BE2C (cell line): ENCODE measurements at regions not wholly inside any gene's neighbourhood (a gene's known extent, or its start where the extent isn't known, plus 50 kb on each side); places are given as distances from the start of the nearest gene placed in this dataset.

Source experiments
- DNase-seq: peaks from one replicate; pipeline ENCODE4 v3.0.0-alpha.2; 2020
- H3K27me3 ChIP-seq: fragments of 250-450 bp; sonication (Bioruptor Pico); 2 replicates; pipeline ENCODE4 v1.5.1; 2020; ENCODE audit warnings: mild to moderate bottlenecking
- H3K36me3 ChIP-seq: fragments of 250-450 bp; sonication (Bioruptor Pico); 2 replicates; pipeline ENCODE4 v1.5.1; 2020; ENCODE audit warnings: mild to moderate bottlenecking
- H3K4me1 ChIP-seq: fragments of 250-450 bp; sonication (Bioruptor Pico); 2 replicates; pipeline ENCODE4 v1.5.1; 2020
- H3K4me3 ChIP-seq: 2 replicates; pipeline ENCODE4 v1.5.1; 2011; ENCODE audit warnings: low read depth, low read length
- H3K9me3 ChIP-seq: fragments of 250-450 bp; sonication (Bioruptor Pico); 2 replicates; pipeline ENCODE4 v1.5.1; 2020
- CTCF ChIP-seq: IDR thresholded peaks from 2 replicates; pipeline ENCODE4 v1.5.1; 2012; ENCODE audit warnings: mild to moderate bottlenecking, low read depth, low read length

GRCh38 chr10:44458671-44459413, 73.9 kb upstream of the CXCL12 start:
- Histone ChIP-seq H3K9me3 (no peaks in the 10 kb centered on the region), H3K4me1 (no peaks in the 10 kb centered on the region), H3K36me3 (no peaks in the 10 kb centered on the region), H3K4me3 (no peak overlapping the region), H3K27me3 (no peaks in the 10 kb centered on the region)
- no peak for TF ChIP-seq CTCF
- DNase-seq = no peak

GRCh38 chr10:44459671-44460070, 74.8 kb upstream of the CXCL12 start:
- DNase-seq = no peak
- no peak for TF ChIP-seq CTCF
- Histone ChIP-seq H3K4me1 (no peaks in the 10 kb centered on the region), H3K36me3 (no peaks in the 10 kb centered on the region), H3K4me3 (no peak overlapping the region), H3K9me3 (no peaks in the 10 kb centered on the region), H3K27me3 (no peaks in the 10 kb centered on the region)

GRCh38 chr10:44460416-44460815, 75.5 kb upstream of the CXCL12 start:
- H3K4me3 ChIP-seq = no peak overlapping the region
- no peaks in the 10 kb centered on the region for H3K27me3 ChIP-seq
- no peak for DNase-seq
- H3K4me1 ChIP-seq = no peaks in the 10 kb centered on the region
- H3K36me3 ChIP-seq = no peaks in the 10 kb centered on the region
- TF ChIP-seq CTCF = no peak
- H3K9me3 ChIP-seq = no peaks in the 10 kb centered on the region

- Histone ChIP-seq H3K9me3 (no peaks in the 10 kb centered on the region), H3K4me3 (no peak overlapping the region), H3K27me3 (no peaks in the 10 kb centered on the region), H3K36me3 (no peaks in the 10 kb centered on the region), H3K4me1 (no peaks in the 10 kb centered on the region)
- no peak for DNase-seq
- no peak for TF ChIP-seq CTCF
These were observed 77.5 kb upstream of the CXCL12 start for GRCh38 chr10:44462338-44462914.

- DNase-seq = no peak
These were observed 78.7 kb upstream of the CXCL12 start for GRCh38 chr10:44463511-44464121.

More at GRCh38 chr10:44463511-44464121, 78.7 kb upstream of the CXCL12 start:
- Histone ChIP-seq H3K4me3 (no peak overlapping the region), H3K9me3 (no peaks in the 10 kb centered on the region), H3K27me3 (no peaks in the 10 kb centered on the region), H3K36me3 (no peaks in the 10 kb centered on the region), H3K4me1 (no peaks in the 10 kb centered on the region)
- no peak for TF ChIP-seq CTCF
